Keratinocyte (primary cell): ENCODE measurements at regions not wholly inside any gene's neighbourhood (a gene's known extent, or its start where the extent isn't known, plus 50 kb on each side); places are given as distances from the start of the nearest gene placed in this dataset.

Experiments
- CTCF ChIP-seq, 3 experiments: IDR thresholded peaks in 1 of 3; conservative IDR thresholded peaks in 1 of 3; optimal IDR thresholded peaks in 1 of 3; 2 replicates in 2 of 3; 3 replicates in 1 of 3; pipeline versions ENCODE3 to v1.5.1; 2011; ENCODE audit warnings: low read length in 3 of 3, mild to moderate bottlenecking in 3 of 3, moderate library complexity in 2 of 3, control low read depth in 1 of 3, inconsistent platforms in 1 of 3; ENCODE audit not compliant: insufficient read depth in 2 of 3; ENCODE audit errors: extremely low read depth in 1 of 3
- EZH2 ChIP-seq: IDR thresholded peaks from one replicate; pipeline ENCODE4 v1.6.1; 2012; ENCODE audit warnings: inconsistent platforms, mild to moderate bottlenecking, low read length, moderate library complexity

- no peak for TF ChIP-seq CTCF (optimal IDR thresholded peaks at IDR 0.05 in 1 of 3, IDR thresholded peaks at IDR 0.05 in 1 of 3, conservative IDR thresholded peaks at IDR 0.05 in 1 of 3; ENCODE audit: extremely low read depth in 1 of 3, insufficient read depth in 2 of 3, low read length in 3 of 3)
- TF ChIP-seq EZH2: no peak
Observed at GRCh38 chr1:208868554-208868953, 624.4 kb upstream of the PLXNA2 start.
